ENCODE measurements at regions not wholly inside any gene's neighbourhood (a gene's known extent, or its start where the extent isn't known, plus 50 kb on each side); places are given as distances from the start of the nearest gene placed in this dataset.

DNA sequence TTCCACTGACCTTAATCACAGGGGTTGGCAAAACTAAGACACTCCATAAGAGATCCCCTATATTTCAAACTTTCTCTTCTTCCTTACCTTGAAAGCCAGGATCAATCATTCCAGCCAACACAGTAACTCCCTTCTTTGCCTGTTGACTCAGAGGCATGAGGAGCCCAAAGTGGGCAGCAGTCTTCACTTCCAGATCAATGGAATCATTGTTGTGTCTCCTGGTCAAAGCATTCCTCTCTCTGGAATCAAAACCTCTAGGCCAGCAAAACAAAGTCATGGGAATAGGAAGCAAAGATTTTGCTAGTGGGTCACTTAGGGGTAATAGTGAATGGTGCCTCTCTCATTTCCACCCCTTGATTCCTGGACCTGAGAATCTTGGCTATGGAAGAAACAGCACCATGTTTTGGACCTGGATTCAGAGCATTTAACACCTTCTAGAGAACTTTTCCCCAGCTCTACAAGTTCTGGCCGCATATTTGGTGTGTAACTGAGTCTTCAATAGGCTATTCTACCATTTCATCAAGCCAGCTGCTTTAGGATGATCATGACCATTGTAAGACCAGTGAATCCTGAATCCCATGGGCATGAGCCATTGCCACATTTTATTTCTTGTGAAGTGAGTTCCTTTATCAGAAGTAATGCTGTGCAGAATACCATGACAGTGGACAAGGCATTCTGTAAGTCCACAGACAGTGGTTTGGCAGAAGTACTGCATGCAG, 65.7 kb upstream of the SERPINE2 start:
- no peak overlapping the region for H3K27ac Mint-ChIP-seq
- TF ChIP-seq, protein P1, sequence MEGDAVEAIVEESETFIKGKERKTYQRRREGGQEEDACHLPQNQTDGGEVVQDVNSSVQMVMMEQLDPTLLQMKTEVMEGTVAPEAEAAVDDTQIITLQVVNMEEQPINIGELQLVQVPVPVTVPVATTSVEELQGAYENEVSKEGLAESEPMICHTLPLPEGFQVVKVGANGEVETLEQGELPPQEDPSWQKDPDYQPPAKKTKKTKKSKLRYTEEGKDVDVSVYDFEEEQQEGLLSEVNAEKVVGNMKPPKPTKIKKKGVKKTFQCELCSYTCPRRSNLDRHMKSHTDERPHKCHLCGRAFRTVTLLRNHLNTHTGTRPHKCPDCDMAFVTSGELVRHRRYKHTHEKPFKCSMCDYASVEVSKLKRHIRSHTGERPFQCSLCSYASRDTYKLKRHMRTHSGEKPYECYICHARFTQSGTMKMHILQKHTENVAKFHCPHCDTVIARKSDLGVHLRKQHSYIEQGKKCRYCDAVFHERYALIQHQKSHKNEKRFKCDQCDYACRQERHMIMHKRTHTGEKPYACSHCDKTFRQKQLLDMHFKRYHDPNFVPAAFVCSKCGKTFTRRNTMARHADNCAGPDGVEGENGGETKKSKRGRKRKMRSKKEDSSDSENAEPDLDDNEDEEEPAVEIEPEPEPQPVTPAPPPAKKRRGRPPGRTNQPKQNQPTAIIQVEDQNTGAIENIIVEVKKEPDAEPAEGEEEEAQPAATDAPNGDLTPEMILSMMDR (IDR thresholded peaks at IDR 0.05) = no peak
- peaks cover 14% of the 10 kb centered on the region for H3K27me3 Mint-ChIP-seq (ENCODE audit: low read depth, poor library complexity)
- H3K4me3 Mint-ChIP-seq = no peak overlapping the region
- no peaks in the 10 kb centered on the region for H3K9me3 Mint-ChIP-seq
- peaks cover 5% of the 10 kb centered on the region for H3K4me1 Mint-ChIP-seq
- no peaks in the 10 kb centered on the region for H3K36me3 Mint-ChIP-seq (ENCODE audit: low read depth)
- no peak for DNase-seq

DNA sequence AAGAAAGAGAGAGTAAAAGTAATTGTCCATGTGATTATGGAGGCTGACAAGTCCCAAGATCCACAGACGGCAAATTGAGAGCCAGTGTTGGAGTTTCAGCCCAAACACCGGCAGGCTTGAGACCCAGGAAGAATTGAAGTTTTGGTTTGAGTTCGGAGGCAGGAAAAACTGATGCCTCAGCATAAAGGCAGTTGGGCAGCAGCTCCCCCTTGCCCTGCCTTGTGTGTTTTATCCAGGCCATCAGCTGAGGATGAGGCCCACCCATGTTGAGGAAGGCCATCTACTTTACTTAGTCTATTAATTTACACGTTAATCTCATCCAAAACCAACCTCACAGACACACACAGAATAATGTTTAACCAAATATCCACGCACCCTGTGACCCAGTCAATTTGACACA, 64.6 kb upstream of the SERPINE2 start:
- H3K9me3 Mint-ChIP-seq = no peaks in the 10 kb centered on the region
- H3K36me3 Mint-ChIP-seq (ENCODE audit: low read depth) = no peaks in the 10 kb centered on the region
- peaks cover 5% of the 10 kb centered on the region for H3K4me1 Mint-ChIP-seq
- no peak overlapping the region for H3K4me3 Mint-ChIP-seq
- H3K27ac Mint-ChIP-seq = no peak overlapping the region
- TF ChIP-seq, protein P1 (IDR thresholded peaks at IDR 0.05) = no peak
- peaks cover 14% of the 10 kb centered on the region for H3K27me3 Mint-ChIP-seq (ENCODE audit: low read depth, poor library complexity)
- DNase-seq = no peak

DNA sequence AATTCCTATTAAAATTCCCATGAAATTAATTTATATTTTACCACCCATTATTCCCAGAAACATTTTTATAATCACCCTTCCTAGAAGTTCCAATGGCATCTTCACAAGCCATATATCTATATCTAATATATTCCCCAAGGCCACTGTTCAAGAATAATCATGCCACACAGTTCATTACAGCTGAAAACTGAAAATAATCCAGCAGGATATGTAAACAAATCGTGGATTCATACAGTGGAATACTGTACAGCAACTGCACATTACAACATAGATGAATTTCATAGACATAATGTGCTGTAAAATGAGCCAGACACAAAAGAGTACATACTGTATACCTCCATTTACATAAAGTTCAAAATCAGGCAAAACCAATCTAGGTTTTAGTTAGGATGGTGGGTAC, 63.9 kb upstream of the SERPINE2 start:
- H3K4me3 Mint-ChIP-seq = no peak overlapping the region
- peaks cover 5% of the 10 kb centered on the region for H3K4me1 Mint-ChIP-seq
- DNase-seq = no peak
- H3K27me3 Mint-ChIP-seq (ENCODE audit: low read depth, poor library complexity) = peaks cover 14% of the 10 kb centered on the region
- TF ChIP-seq, protein P1 (IDR thresholded peaks at IDR 0.05) = no peak
- no peaks in the 10 kb centered on the region for H3K36me3 Mint-ChIP-seq (ENCODE audit: low read depth)
- no peak overlapping the region for H3K27ac Mint-ChIP-seq
- no peaks in the 10 kb centered on the region for H3K9me3 Mint-ChIP-seq

DNA sequence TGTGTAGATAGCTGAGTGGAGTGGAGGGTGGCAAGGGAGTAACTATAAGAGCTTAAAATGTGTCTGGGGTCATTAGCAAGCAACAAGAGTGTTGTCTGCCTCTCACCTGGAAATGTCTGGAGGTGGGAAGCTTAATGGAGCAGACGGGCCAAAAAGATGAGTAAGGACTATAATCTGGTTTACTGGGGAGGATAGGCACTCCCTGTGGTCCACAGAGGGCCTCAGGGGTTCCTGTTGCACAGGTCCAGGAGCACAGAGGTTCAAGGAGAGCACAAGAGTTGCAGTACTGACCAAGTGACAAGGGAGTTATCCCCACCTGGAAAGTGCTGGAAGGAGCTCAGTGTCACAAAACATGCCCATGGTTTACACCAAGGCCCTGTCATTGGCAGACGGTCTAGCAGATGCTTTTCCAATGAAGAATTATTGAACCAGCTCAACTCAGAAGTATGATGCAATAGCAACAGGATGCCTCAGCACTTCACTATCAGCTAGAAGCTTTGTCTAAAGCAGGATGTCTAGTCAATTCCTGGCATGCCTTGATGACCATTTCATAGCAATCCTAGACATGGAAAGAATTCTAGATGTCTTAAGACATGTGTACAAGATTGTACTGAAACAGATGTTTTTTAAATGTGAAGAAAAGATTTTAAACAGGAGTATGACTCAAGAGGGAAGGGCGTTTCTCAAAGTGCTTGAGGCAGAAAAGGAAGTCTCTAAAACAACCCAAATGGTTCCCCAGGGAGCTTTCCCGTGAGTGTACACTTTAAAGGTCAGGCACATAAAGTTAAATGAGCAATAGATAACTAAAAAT, 62.9 kb upstream of the SERPINE2 start:
- Mint-ChIP-seq H3K27me3 (ENCODE audit: low read depth, poor library complexity) (peaks cover 20% of the 10 kb centered on the region), H3K9me3 (no peaks in the 10 kb centered on the region), H3K4me3 (no peak overlapping the region), H3K27ac (no peak overlapping the region), H3K4me1 (peaks cover 5% of the 10 kb centered on the region), H3K36me3 (ENCODE audit: low read depth) (no peaks in the 10 kb centered on the region)
- no peak for DNase-seq
- TF ChIP-seq, protein P1 (IDR thresholded peaks at IDR 0.05) = no peak

DNA sequence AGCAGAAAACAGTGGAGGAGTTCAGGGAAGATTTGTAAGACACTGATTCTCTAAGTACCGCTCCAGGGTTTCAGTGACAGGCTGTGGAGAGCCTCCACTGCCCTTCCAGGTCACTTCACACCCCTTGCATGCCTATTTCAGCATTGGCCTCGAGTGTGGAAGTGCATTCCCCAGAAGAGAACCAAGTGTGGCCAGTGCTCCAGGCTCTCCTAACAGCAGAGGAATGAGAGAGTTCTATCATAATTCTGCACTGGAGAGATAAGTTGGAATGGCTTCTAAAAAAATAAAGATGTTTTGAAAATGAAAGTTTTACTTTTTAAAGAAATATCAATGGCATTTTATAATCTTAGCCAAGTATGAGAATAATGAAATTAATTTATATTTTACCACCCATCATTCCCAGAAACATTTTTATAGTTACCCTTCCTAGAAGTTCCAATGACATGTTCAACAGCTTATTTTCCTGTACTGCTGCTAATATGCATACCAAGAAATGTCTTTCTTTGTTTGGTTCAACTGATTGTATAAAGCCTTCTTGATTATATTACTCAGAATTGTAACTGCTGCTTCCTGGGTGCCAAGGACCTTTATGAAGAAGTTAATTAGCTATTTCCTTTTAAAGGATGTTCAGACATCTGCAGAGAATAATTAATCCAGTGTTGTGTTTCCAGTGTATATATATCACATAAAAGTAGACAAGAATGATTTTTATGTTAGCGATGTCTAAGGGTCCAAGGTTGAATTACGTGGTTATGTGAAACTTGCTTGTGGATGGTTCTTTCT, 61.0 kb upstream of the SERPINE2 start:
- no peak for DNase-seq
- Mint-ChIP-seq H3K27me3 (ENCODE audit: low read depth, poor library complexity) (peaks cover 20% of the 10 kb centered on the region), H3K4me3 (no peak overlapping the region), H3K27ac (no peak overlapping the region), H3K9me3 (peaks cover 8% of the 10 kb centered on the region), H3K36me3 (ENCODE audit: low read depth) (no peaks in the 10 kb centered on the region), H3K4me1 (peaks cover 5% of the 10 kb centered on the region)
- TF ChIP-seq, protein P1 (IDR thresholded peaks at IDR 0.05) = no peak
